ENCODE measurements at regions not wholly inside any gene's neighbourhood (a gene's known extent, or its start where the extent isn't known, plus 50 kb on each side); places are given as distances from the start of the nearest gene placed in this dataset.

DNA sequence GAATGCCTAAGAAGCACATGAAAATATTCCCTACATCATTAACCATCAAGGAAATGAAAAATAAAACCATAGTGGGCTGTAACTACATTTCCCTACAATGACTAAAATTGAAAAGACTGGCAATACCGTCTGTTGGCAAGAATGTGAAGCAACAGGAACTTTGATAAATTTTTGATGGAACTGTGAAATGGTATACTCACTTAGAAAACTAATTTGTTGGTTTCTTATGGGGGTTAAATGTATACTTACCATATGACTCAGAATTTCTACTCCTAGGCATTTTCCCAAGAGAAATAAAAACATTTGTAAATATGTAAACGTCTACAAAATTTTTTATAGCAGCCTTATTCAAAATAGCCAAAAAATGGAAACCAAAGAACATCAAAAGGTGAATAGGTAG lies 121.4 kb upstream of the PLEKHA5 start:
- Histone ChIP-seq H3K4me1 (no peaks in the 10 kb centered on the region), H3K4me3 (no peak overlapping the region), H3K36me3 (no peaks in the 10 kb centered on the region), H3K27ac (no peak overlapping the region), H3K9me3 (no peaks in the 10 kb centered on the region), H3K27me3 (no peaks in the 10 kb centered on the region)
- 76 to 84% methylated on average over 2 of the region's 2 CpGs for WGBS, 2 donors
- DNase-seq: no peak
- TF ChIP-seq EP300 (IDR thresholded peaks at IDR 0.05) (no peak), POLR2AphosphoS5 (IDR thresholded peaks at IDR 0.05) (no peak)
- intact Hi-C loops (cut with DNase I): no loop called here

DNA sequence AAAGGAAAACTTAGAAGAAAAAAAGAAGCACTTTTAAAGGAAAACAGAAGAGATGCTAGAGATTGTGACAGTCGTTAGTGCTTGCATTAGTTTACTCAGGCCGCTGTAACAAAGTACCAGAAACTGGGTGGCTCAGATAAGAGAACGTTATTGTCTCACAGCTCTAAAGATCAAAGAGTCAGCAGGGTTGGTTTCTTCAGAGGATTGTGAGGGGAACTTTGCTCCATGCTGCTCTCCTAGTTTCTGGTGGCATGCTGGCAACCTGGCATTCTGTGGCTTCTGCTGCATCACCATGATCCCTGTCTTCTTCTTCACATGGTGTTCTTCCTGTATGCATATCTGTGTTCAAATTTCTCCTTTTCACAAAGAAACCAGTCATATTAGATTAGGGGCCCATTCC lies 119.4 kb upstream of the PLEKHA5 start:
- intact Hi-C loops (cut with DNase I): no loop called here
- H3K4me1 ChIP-seq: no peaks in the 10 kb centered on the region
- no peak overlapping the region for H3K4me3 ChIP-seq
- no peaks in the 10 kb centered on the region for H3K27me3 ChIP-seq
- H3K27ac ChIP-seq: no peak overlapping the region
- no peaks in the 10 kb centered on the region for H3K9me3 ChIP-seq
- no peaks in the 10 kb centered on the region for H3K36me3 ChIP-seq
- DNase-seq: no peak
- TF ChIP-seq, protein P1, sequence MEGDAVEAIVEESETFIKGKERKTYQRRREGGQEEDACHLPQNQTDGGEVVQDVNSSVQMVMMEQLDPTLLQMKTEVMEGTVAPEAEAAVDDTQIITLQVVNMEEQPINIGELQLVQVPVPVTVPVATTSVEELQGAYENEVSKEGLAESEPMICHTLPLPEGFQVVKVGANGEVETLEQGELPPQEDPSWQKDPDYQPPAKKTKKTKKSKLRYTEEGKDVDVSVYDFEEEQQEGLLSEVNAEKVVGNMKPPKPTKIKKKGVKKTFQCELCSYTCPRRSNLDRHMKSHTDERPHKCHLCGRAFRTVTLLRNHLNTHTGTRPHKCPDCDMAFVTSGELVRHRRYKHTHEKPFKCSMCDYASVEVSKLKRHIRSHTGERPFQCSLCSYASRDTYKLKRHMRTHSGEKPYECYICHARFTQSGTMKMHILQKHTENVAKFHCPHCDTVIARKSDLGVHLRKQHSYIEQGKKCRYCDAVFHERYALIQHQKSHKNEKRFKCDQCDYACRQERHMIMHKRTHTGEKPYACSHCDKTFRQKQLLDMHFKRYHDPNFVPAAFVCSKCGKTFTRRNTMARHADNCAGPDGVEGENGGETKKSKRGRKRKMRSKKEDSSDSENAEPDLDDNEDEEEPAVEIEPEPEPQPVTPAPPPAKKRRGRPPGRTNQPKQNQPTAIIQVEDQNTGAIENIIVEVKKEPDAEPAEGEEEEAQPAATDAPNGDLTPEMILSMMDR (IDR thresholded peaks at IDR 0.05): no peak
- no peak for TF ChIP-seq POLR2A (IDR thresholded peaks at IDR 0.05)
- no peak for TF ChIP-seq POLR2AphosphoS5 (IDR thresholded peaks at IDR 0.05)
- 15 to 64% methylated on average over 3 of the region's 3 CpGs for WGBS, 2 donors

DNA sequence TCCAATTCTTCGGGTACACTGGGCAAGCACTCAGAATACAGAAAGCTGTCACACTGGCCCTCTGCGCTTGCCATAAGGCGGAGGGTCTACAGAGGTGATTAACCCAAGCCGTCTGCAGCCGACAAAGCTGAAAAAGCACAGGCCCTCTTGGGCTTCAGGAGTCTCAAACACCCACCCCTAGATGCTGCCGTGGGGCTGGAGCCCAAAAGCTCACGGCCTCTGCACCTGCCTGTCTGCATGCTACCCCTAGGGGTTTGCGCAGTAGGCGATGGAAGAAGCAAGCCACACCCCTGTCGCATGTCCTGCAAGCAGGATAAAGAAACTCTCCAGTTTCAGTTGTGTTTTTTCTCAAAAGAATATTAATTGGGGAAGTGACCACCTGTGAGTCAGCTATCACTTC lies 118.8 kb upstream of the PLEKHA5 start:
- Histone ChIP-seq H3K4me1 (no peaks in the 10 kb centered on the region), H3K27ac (no peak overlapping the region), H3K9me3 (no peaks in the 10 kb centered on the region), H3K4me3 (no peak overlapping the region), H3K27me3 (no peaks in the 10 kb centered on the region), H3K36me3 (no peaks in the 10 kb centered on the region)
- intact Hi-C loops (cut with DNase I): no loop called here
- no peak for DNase-seq
- WGBS, 2 donors: 93 to 95% methylated on average over 10 of the region's 10 CpGs
- TF ChIP-seq, protein P1 (IDR thresholded peaks at IDR 0.05): no peak
- no peak for TF ChIP-seq POLR2A (IDR thresholded peaks at IDR 0.05)
- TF ChIP-seq EP300 (IDR thresholded peaks at IDR 0.05): no peak
- no peak for TF ChIP-seq POLR2AphosphoS5 (IDR thresholded peaks at IDR 0.05)

DNA sequence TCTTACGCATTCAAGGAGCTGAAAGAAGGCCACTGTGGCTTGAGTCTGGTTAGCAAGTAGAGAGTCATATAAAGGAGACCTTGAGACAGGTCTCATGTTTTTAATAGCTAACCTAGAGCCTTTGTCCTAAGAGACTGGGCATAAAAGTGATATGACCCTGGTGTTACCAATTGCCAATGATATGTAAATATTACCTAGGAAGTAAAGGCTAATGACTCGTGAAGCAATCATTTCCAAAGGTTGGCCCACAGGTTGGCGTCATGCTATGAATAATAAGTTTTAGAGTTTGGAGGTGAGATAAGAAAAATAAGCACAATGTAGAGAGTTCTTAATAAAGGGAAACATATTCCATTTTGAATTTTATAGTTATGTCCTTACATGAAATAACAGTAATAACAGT lies 116.6 kb upstream of the PLEKHA5 start:
- intact Hi-C loops (cut with DNase I): no loop called here
- TF ChIP-seq, protein P1 (IDR thresholded peaks at IDR 0.05): no peak
- TF ChIP-seq POLR2A (IDR thresholded peaks at IDR 0.05) (no peak), EP300 (IDR thresholded peaks at IDR 0.05) (no peak), POLR2AphosphoS5 (IDR thresholded peaks at IDR 0.05) (no peak)
- H3K27me3 ChIP-seq: no peaks in the 10 kb centered on the region
- WGBS, 2 donors: 81 to 92% methylated on average over 3 of the region's 3 CpGs
- no peaks in the 10 kb centered on the region for H3K36me3 ChIP-seq
- H3K27ac ChIP-seq: no peak overlapping the region
- H3K4me3 ChIP-seq: no peak overlapping the region
- no peak for DNase-seq
- no peaks in the 10 kb centered on the region for H3K9me3 ChIP-seq
- peaks cover 0 to 1% (median 0%) of the 10 kb centered on the region in 4 donors for H3K4me1 ChIP-seq

DNA sequence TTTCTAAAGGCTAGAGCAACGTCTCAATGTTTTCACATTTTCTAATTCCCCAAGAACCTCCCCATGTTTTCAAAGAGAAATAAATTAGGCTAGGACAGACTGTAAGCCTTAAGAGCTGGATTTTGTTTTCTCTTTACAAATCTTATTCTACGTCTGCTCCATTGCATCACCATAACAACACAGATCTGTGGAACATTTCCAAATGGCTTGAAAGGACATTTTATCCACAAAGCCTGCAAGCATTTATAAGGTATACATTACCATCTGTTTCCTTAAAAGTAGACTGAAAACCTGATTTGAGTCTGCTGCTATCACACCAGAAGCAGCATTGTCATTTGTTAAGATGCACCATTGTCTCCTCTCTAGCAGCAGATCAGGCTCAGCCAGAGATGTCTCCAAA lies 115.3 kb upstream of the PLEKHA5 start:
- no peak overlapping the region for H3K4me3 ChIP-seq
- DNase-seq: no peak
- no peaks in the 10 kb centered on the region for H3K36me3 ChIP-seq
- intact Hi-C loops (cut with DNase I): no loop called here
- 65 to 69% methylated on average over 2 of the region's 2 CpGs for WGBS, 2 donors
- TF ChIP-seq, protein P1 (IDR thresholded peaks at IDR 0.05): no peak
- TF ChIP-seq EP300 (IDR thresholded peaks at IDR 0.05) (no peak), POLR2AphosphoS5 (IDR thresholded peaks at IDR 0.05) (no peak), POLR2A (IDR thresholded peaks at IDR 0.05) (no peak)
- no peaks in the 10 kb centered on the region for H3K27me3 ChIP-seq
- no peak overlapping the region for H3K27ac ChIP-seq
- H3K4me1 ChIP-seq: peaks cover 0 to 9% (median 7%) of the 10 kb centered on the region in 4 donors
- H3K9me3 ChIP-seq: no peaks in the 10 kb centered on the region

Measured in sigmoid colon (tissue), 6 donors.